Activated CD8-positive, alpha-beta memory T cell treated with anti-CD3 and anti-CD28 coated beads, Interleukin-2, amount 10 ng/mL, durations not matched to agents 7 days and 5 days (primary cell): ENCODE measurements at regions not wholly inside any gene's neighbourhood (a gene's known extent, or its start where the extent isn't known, plus 50 kb on each side); places are given as distances from the start of the nearest gene placed in this dataset.

Source experiments
- ATAC-seq: fragments of 150-1000 bp; cut with Tn5 transposase; one replicate; pipeline ENCODE4 v1.10.0; 2021; ENCODE audit warnings: moderate library complexity
- CTCF ChIA-PET: fragments of 350-600 bp; sonication (Branson Sonifier 250); formaldehyde crosslinking; loops from one replicate; lab custom pipeline; 2021; ENCODE audit warnings: antibody characterized with exemption; lab: Charles Lee
- DNase-seq: peaks from one replicate; pipeline ENCODE4 v3.0.0-alpha.2; 2020
- H3K27ac Mint-ChIP-seq: one replicate; pipeline ENCODE4 v1.8.0; 2021; ENCODE audit warnings: mild to moderate bottlenecking, mixed read lengths
- H3K27me3 Mint-ChIP-seq: one replicate; pipeline ENCODE4 v1.8.0; 2021; ENCODE audit warnings: mixed read lengths
- H3K36me3 Mint-ChIP-seq: one replicate; pipeline ENCODE4 v1.8.0; 2021; ENCODE audit warnings: mild to moderate bottlenecking, mixed read lengths
- H3K4me1 Mint-ChIP-seq: one replicate; pipeline ENCODE4 v1.8.0; 2021; ENCODE audit warnings: mixed read lengths
- H3K4me3 Mint-ChIP-seq: one replicate; pipeline ENCODE4 v1.8.0; 2021; ENCODE audit warnings: mild to moderate bottlenecking, moderate library complexity, mixed read lengths
- H3K9me3 Mint-ChIP-seq: one replicate; pipeline ENCODE4 v1.8.0; 2022; ENCODE audit warnings: low read depth, mixed read lengths

DNA sequence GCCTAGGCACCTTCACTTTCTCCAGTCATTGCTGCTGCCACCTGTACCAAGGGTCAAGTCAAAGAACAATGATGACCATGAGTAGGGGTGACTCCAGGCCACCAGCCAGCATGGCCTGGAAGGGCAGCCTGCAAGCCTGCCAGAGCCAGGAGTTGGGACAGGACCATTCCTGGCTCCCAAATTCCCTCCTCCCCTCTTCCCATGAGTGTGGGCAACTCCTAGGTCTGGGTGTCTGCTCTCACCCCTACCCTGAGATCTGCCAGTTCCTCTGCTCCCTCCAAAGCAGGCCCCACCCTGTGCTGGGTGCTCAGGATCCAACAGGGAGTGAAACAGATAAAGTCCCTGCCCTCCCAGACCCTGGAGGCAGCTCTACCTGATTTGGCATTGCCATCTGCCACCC lies 125.8 kb upstream of the NANOS1 start:
- Mint-ChIP-seq H3K27me3 (peaks cover 17% of the 10 kb centered on the region), H3K4me3 (no peak overlapping the region), H3K27ac (no peak overlapping the region), H3K36me3 (no peaks in the 10 kb centered on the region), H3K4me1 (no peaks in the 10 kb centered on the region), H3K9me3 (no peaks in the 10 kb centered on the region)
- DNase-seq: no peak
- CTCF ChIA-PET: no interaction called here
- no peak for ATAC-seq

DNA sequence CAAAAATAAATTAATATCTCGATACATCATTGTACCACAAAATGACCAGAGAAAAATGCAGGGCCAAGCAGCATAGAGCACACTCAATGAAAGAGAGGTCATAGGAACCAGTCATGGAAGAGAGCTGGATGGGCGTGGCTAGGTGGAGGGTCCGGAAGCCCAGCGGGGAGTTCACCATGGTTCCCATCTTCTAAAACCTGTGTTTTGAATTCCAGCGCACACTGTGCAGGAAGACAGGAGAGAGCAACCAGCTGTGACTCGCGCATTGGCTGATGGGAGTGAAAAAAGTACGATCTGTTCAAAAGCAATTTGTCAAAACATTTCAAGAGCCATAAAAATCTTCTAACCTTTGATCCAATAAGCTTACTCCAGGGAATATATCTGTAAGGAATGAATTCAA lies 125.2 kb upstream of the NANOS1 start:
- Mint-ChIP-seq H3K4me3 (no peak overlapping the region), H3K27ac (no peak overlapping the region), H3K27me3 (peaks cover 17% of the 10 kb centered on the region), H3K4me1 (no peaks in the 10 kb centered on the region), H3K36me3 (no peaks in the 10 kb centered on the region), H3K9me3 (no peaks in the 10 kb centered on the region)
- DNase-seq: no peak
- ATAC-seq: no peak
- CTCF ChIA-PET: interaction anchor here (0.6 kb wide), 1 partner anchor 176 kb away, joined by 3 read pairs; no protein-coding TSS in a partner anchor

DNA sequence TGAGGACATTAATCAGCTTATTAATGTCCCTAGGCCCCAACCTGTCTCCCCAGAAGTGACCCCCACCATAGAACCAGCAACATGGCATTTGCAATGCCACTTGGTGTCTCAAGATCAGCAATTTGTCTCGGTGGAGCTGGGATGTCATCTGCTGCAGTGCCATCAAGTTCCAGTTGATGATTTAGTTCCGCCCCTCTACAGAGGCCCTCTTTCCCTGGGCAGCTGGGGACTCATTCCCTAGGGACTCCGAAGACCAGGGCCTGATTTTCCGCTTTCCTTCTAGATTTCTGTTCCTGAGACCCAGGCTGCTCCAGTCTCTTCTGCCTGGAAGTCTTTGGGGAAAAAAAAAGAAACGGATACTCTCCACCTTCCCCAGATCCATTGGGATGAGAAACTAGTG lies 122.5 kb upstream of the NANOS1 start:
- Mint-ChIP-seq H3K27me3 (peaks cover 9% of the 10 kb centered on the region), H3K27ac (no peak overlapping the region), H3K9me3 (no peaks in the 10 kb centered on the region), H3K4me1 (no peaks in the 10 kb centered on the region), H3K36me3 (no peaks in the 10 kb centered on the region), H3K4me3 (no peak overlapping the region)
- DNase-seq (no peak), ATAC-seq (no peak)
- CTCF ChIA-PET: interaction anchor here (0.8 kb wide), 1 partner anchor 300 kb away, joined by 3 read pairs; the partner anchor contains the start of gene GRK5

DNA sequence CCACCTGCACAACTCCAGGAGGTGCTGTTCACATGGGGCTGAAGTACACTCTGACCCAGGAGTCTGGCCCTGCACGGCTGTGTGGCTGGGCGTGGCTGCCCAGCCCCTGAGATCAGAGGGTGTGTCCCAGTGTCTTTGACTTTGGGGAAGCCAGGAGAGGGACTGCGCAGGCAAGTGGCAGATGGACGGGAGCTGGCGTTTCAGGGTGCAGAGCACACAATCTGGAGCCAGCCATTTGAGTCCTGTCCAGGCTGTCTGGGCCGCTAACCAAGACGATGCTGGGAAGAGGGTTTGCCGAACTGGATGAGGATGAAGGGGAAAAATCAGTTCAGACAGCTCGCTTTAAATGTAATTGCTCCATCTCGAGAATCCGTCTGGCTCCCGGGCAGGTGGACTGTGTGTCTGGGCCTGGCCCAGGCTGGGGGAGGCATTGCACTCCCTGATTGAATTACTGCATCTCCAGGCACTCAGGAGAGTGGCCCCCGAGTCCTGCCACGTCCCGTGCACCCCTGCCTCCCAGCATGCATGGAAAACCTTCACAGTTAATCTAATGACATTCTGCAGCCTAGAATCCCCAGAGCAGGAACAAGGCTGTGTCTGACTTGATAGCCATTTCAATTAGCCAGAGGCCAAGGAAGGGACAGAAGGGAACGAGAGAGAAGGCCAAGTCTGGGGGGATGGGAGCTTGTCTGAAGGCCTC lies 120.8 kb upstream of the NANOS1 start:
- Mint-ChIP-seq H3K4me3 (no peak overlapping the region), H3K36me3 (no peaks in the 10 kb centered on the region), H3K4me1 (no peaks in the 10 kb centered on the region), H3K9me3 (no peaks in the 10 kb centered on the region), H3K27ac (no peak overlapping the region), H3K27me3 (peaks cover 3% of the 10 kb centered on the region)
- DNase-seq (no peak), ATAC-seq (no peak)
- CTCF ChIA-PET: no interaction called here

DNA sequence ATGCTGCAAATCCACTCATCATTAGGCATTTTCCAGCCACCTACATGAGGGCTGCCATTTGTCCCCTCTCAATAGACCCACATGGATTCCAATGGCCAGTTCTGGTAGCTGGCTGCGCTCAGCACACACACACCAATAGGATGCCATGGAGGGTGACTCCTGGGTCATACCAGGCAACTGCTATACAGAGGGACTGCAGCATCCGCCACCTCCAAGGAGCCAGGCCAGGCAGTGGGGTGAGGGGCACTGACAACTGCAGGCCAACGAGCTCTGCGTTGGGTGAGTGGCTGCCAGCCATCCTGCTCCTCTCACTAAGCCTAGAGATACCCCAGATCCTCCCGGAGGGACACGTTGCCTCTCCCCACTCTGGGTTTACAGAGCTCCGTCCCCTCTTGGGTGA lies 118.8 kb upstream of the NANOS1 start:
- H3K9me3 Mint-ChIP-seq: no peaks in the 10 kb centered on the region
- no peaks in the 10 kb centered on the region for H3K4me1 Mint-ChIP-seq
- DNase-seq (no peak), ATAC-seq (no peak)
- H3K27ac Mint-ChIP-seq: no peak overlapping the region
- H3K36me3 Mint-ChIP-seq: no peaks in the 10 kb centered on the region
- H3K27me3 Mint-ChIP-seq: no peaks in the 10 kb centered on the region
- H3K4me3 Mint-ChIP-seq: no peak overlapping the region
- CTCF ChIA-PET: no interaction called here

DNA sequence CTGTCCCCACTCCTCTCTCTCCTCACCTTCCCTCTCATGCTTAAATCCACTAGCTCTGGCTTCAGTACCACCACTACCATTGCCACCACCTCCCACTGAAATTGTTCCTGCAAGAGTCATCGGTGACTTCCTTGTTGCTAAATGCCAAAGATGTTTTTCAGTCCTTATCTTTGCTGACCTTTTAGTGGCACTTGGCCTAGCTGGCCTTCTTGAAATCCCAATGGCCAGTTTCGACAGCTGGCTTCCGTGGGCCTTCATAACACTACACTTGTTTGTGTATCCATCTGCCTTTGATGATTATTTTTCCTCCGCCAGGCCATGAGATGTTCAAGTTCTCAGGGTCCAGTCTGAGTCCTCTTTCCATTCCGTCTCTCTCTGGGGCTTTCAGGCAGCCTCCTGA lies 118.2 kb upstream of the NANOS1 start:
- Mint-ChIP-seq H3K27me3 (no peaks in the 10 kb centered on the region), H3K36me3 (no peaks in the 10 kb centered on the region), H3K9me3 (no peaks in the 10 kb centered on the region), H3K4me1 (no peaks in the 10 kb centered on the region), H3K27ac (no peak overlapping the region), H3K4me3 (no peak overlapping the region)
- CTCF ChIA-PET: no interaction called here
- DNase-seq: peak; percentile 2
- no peak for ATAC-seq

DNA sequence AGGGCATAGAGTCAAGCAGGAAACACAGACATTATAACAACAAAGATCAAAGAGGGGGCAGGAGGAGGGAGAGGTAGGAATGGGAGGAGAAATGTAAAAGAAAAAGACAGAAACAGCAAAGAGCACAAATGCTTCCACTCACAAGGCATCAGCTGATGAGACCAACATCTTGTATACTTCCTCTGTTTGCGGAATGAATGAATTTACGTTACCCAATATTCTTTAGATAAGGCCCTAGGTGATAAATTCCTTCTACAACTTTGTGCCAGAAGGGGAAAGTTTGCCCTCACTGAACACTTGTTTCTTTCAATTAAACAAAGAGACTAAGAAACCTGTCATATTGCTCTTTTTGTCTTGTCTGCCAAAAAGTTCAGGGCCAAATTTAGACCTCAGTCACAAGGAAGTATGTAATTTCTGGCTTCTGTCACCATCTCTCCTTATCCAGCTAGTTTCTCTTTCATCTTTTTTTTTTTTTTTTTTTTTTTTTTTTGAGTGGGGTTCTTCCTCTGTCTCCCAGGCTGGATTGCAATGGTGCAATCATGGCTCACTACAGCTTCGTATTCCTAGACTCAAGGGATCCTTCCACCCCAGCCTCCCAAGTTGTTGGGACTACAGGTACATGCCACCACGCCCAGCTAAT lies 116.4 kb upstream of the NANOS1 start:
- Mint-ChIP-seq H3K4me3 (no peak overlapping the region), H3K9me3 (no peaks in the 10 kb centered on the region), H3K4me1 (no peaks in the 10 kb centered on the region), H3K27ac (no peak overlapping the region), H3K27me3 (no peaks in the 10 kb centered on the region), H3K36me3 (no peaks in the 10 kb centered on the region)
- no peak for DNase-seq
- CTCF ChIA-PET: no interaction called here
- ATAC-seq: no peak

DNA sequence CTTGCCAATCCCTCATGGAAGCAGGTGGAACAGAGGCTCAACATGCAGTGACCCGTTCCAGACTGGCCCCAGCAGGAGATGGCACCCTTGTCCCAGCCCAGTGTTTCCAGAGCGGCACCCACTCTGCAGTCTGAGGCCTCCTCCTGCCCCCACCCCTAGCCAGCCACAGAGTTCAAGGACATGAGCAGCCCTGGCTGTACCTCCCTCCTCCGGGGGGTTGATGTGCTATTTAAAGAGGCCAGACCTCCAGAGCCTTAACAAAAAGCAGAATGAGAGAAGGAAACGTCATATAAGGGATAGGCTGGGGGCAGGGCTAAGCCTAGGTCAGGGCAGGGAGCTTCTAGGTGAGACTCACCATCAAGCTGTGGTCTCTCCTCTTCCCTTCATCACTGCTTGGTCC lies 115.7 kb upstream of the NANOS1 start:
- no peaks in the 10 kb centered on the region for H3K4me1 Mint-ChIP-seq
- H3K27ac Mint-ChIP-seq: no peak overlapping the region
- CTCF ChIA-PET: no interaction called here
- H3K9me3 Mint-ChIP-seq: no peaks in the 10 kb centered on the region
- DNase-seq: no peak
- no peaks in the 10 kb centered on the region for H3K27me3 Mint-ChIP-seq
- H3K4me3 Mint-ChIP-seq: no peak overlapping the region
- H3K36me3 Mint-ChIP-seq: no peaks in the 10 kb centered on the region
- no peak for ATAC-seq

DNA sequence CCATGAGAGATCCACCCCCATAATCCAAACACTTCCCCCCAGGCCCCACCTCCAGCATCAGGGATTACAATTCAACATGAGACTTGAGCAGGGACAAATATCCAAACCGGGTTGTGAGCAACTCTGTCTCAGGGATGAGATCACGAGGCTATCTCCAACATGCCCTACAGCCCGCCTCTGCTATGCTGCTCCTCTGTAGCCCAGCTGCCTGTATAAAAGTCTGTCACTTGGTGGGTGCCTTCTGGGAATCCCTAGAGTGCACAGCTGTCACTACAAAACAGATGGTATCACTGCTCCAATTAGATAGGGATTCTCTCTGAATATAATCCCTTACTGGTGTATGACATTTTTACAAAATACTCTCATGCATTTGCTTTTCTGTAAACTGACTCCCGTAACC lies 114.9 kb upstream of the NANOS1 start:
- Mint-ChIP-seq H3K36me3 (no peaks in the 10 kb centered on the region), H3K4me1 (no peaks in the 10 kb centered on the region), H3K27me3 (no peaks in the 10 kb centered on the region), H3K27ac (no peak overlapping the region), H3K4me3 (no peak overlapping the region), H3K9me3 (no peaks in the 10 kb centered on the region)
- CTCF ChIA-PET: no interaction called here
- ATAC-seq: no peak
- DNase-seq: no peak

DNA sequence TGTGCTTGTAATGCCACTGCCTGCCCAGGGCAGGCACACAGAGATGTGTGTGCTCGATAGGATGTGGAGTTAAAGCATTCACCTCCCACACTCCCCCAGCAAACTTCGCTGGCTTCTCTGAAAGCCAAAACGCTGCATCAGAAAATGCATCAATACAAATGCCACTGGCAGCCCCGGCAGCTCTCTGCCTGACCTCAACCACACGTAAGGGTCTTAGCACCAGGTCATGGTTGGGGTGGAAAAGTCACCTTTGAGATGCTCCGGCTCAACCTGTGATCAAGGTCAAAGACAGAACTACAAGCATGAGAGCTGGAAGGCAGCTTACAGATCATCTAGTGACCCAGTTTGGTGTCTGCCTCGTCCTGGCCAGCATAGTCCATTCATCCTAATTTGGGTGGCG lies 114.4 kb upstream of the NANOS1 start:
- ATAC-seq: no peak

DNA sequence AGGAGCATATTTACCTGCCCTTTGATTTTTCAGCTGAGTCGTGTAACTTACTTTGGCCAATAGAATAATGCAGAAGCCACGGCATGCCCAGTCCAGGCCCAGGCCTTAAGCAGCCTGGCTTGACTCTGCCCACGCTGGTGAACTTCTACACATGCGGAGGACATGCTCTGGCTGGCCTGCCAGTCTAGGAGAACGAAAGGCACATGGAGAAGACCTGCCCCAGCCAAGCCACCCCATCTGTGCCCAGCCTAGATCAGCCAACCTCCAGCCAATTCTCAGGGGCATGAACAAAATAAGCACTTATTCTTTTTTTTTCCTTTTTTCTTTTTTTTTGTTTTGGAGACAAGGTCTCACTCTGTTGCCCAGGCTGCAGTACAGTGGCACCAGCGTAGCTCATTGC lies 112.7 kb upstream of the NANOS1 start:
- peaks cover 6% of the 10 kb centered on the region for H3K27me3 Mint-ChIP-seq
- H3K9me3 Mint-ChIP-seq: no peaks in the 10 kb centered on the region
- ATAC-seq (no peak), DNase-seq (no peak)
- H3K4me3 Mint-ChIP-seq: no peak overlapping the region
- H3K4me1 Mint-ChIP-seq: no peaks in the 10 kb centered on the region
- no peak overlapping the region for H3K27ac Mint-ChIP-seq
- CTCF ChIA-PET: no interaction called here
- H3K36me3 Mint-ChIP-seq: no peaks in the 10 kb centered on the region

More for the DNA sequence above, 114.4 kb upstream of the NANOS1 start:
- Mint-ChIP-seq H3K9me3 (no peaks in the 10 kb centered on the region), H3K36me3 (no peaks in the 10 kb centered on the region), H3K27ac (no peak overlapping the region), H3K4me3 (no peak overlapping the region), H3K27me3 (no peaks in the 10 kb centered on the region), H3K4me1 (no peaks in the 10 kb centered on the region)
- DNase-seq: no peak
- CTCF ChIA-PET: no interaction called here

DNA sequence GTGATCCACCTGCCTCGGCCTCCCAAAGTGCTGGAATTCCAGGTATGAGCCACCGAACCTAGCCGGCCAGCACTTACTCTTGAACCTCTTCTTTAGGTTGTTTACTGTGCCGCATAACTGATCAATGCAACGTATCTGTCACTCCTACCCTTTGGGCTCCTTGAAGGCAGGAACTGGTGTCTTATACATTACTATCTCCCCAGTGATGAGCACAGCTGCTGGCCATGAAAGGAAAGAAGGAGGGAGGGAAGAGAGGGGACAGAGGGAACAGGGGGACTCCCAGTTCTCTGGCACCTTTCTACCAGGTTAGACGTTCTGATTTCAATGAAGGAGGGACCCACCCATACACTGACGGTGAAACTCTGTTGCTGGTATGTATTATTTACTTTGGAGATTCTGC lies 111.8 kb upstream of the NANOS1 start:
- no peaks in the 10 kb centered on the region for H3K9me3 Mint-ChIP-seq
- no peak overlapping the region for H3K27ac Mint-ChIP-seq
- H3K4me1 Mint-ChIP-seq: no peaks in the 10 kb centered on the region
- CTCF ChIA-PET: interaction anchor here (0.7 kb wide), 1 partner anchor 92 kb away, joined by 4 read pairs; no protein-coding TSS in a partner anchor
- DNase-seq (no peak), ATAC-seq (no peak)
- H3K4me3 Mint-ChIP-seq: no peak overlapping the region
- no peaks in the 10 kb centered on the region for H3K36me3 Mint-ChIP-seq
- peaks cover 13% of the 10 kb centered on the region for H3K27me3 Mint-ChIP-seq

DNA sequence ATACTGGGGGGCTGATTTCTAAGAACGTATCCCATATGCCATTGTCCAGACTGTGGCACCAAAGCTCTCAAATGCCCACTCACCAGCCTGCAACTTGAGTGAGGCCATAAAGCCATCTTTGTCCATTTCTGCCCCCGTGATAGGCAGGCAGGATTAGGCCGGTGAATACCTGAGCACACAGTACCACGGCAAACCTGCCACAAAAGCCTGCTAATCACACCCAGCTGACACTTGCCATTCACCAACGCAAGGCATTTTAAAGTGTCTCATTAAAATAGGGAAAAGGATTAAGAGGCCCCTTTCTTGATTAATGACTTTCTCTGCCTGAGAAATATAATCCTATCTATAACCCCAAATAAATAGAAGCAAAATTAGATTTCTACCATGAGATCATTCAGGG lies 111.4 kb upstream of the NANOS1 start:
- H3K36me3 Mint-ChIP-seq: no peaks in the 10 kb centered on the region
- H3K9me3 Mint-ChIP-seq: no peaks in the 10 kb centered on the region
- no peak overlapping the region for H3K27ac Mint-ChIP-seq
- H3K4me3 Mint-ChIP-seq: no peak overlapping the region
- H3K4me1 Mint-ChIP-seq: no peaks in the 10 kb centered on the region
- H3K27me3 Mint-ChIP-seq: peaks cover 15% of the 10 kb centered on the region
- ATAC-seq: no peak
- CTCF ChIA-PET: interaction anchor here (0.7 kb wide), 1 partner anchor 26 kb away, joined by 4 read pairs; no protein-coding TSS in a partner anchor
- DNase-seq: no peak

DNA sequence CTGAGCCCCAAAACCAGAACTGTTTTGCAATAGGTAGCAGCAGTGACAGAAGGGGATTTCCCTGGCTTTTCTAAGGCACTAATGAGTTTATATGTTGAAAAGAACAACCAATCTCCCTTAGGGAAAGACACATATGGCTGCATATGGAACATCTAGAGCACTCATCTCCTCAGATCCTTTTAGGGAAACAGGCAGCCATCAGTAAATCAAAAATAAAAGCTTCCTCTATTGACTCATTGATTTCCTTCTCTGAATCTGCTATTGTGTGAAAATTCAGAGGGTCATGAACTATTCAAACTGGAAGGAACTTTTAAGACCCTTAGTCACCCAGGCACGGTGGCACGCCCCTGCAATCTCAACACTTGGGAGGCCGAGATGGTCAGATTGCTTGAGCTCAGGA lies 110.9 kb upstream of the NANOS1 start:
- Mint-ChIP-seq H3K36me3 (no peaks in the 10 kb centered on the region), H3K27ac (no peak overlapping the region), H3K27me3 (peaks cover 17% of the 10 kb centered on the region), H3K4me3 (no peak overlapping the region), H3K9me3 (no peaks in the 10 kb centered on the region), H3K4me1 (no peaks in the 10 kb centered on the region)
- ATAC-seq: no peak
- DNase-seq: no peak
- CTCF ChIA-PET: interaction anchor here (0.7 kb wide), 1 partner anchor 25 kb away, joined by 4 read pairs; no protein-coding TSS in a partner anchor
